ENCODE measurements at regions not wholly inside any gene's neighbourhood (a gene's known extent, or its start where the extent isn't known, plus 50 kb on each side); places are given as distances from the start of the nearest gene placed in this dataset.

DNA sequence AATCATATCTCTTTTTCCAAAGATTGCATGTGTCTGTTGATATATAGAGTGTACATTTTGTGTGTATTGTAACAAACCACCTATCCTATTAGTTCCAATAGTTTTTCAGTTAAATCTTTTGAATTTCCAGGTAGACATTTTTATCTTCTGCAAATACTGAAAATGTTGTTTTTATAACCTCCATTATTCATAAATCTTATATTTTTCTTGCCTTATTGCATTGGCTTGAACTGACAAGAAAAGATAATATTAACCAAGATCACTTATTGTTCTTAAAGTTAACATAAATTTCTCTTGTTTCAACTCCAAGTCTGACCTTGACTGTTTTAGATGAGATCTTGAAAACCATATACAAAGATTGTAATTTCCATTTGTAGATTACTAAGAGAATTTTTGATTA lies 251.6 kb downstream of the IRX2 start:
- no peak for FAIRE-seq
- no peak for DNase-seq
- intact Hi-C loops (cut with DNase I), result no loop called here
- Histone ChIP-seq H3K4me1 (no peaks in the 10 kb centered on the region), H3K36me3 (no peaks in the 10 kb centered on the region), H3K4me3 (no peak overlapping the region), H3K27me3 (peaks cover 0 to 3% (median 0%) of the 10 kb centered on the region in 4 donors), H3K9me3 (no peaks in the 10 kb centered on the region), H3K27ac (no peak overlapping the region)
- TF ChIP-seq, protein P1, sequence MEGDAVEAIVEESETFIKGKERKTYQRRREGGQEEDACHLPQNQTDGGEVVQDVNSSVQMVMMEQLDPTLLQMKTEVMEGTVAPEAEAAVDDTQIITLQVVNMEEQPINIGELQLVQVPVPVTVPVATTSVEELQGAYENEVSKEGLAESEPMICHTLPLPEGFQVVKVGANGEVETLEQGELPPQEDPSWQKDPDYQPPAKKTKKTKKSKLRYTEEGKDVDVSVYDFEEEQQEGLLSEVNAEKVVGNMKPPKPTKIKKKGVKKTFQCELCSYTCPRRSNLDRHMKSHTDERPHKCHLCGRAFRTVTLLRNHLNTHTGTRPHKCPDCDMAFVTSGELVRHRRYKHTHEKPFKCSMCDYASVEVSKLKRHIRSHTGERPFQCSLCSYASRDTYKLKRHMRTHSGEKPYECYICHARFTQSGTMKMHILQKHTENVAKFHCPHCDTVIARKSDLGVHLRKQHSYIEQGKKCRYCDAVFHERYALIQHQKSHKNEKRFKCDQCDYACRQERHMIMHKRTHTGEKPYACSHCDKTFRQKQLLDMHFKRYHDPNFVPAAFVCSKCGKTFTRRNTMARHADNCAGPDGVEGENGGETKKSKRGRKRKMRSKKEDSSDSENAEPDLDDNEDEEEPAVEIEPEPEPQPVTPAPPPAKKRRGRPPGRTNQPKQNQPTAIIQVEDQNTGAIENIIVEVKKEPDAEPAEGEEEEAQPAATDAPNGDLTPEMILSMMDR (IDR thresholded peaks at IDR 0.05), result no peak
- ATAC-seq, result no peak

DNA sequence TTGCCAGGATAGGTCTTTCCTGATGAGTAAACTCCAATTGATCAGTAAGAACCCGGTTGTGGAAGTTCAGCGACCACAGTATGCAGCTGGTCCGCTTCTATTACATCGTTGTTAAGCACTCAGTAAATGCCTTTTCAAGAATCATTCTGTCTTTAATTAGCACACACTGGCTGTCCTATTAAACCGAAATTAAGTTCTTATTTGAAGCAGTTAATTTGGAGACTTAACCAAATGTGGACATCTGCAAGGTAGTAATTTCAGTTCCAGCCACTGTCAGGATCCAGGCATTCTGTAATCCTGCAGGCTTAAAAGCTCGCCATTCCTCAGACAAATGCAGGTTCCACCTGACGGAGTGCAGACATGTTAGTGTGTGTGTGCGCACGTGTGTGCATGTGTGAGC lies 254.6 kb downstream of the IRX2 start:
- WGBS, 2 donors, result 56 to 57% methylated on average over 9 of the region's 9 CpGs
- DNase-seq (no peak), ATAC-seq (no peak), FAIRE-seq (no peak)
- intact Hi-C loops (cut with DNase I), result no loop called here
- no peak overlapping the region for H3K27ac ChIP-seq
- no peaks in the 10 kb centered on the region for H3K4me1 ChIP-seq
- peaks cover 0 to 3% (median 0%) of the 10 kb centered on the region in 4 donors for H3K27me3 ChIP-seq
- H3K9me3 ChIP-seq, result no peaks in the 10 kb centered on the region
- TF ChIP-seq, protein P1 (IDR thresholded peaks at IDR 0.05), result no peak
- no peaks in the 10 kb centered on the region for H3K36me3 ChIP-seq
- H3K4me3 ChIP-seq, result no peak overlapping the region

DNA sequence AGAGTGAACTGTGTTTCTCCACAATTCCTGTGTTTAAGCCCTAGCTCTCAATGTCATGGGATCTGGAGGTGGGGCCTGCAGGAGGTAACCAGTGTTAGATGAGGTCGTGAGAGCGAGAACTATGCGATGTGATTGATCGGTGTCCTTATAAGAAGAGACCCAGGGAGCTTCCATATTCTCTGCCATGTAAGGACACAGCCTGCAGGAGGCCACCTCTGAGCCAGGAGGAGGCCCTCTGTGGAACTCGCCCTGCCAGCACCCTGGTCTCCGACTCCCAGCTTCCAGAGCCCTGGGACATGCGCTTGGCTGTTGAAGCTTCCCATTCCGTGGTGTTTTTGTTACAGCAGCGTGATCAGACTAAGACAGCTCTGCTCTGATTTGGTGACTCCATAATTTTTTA lies 255.4 kb downstream of the IRX2 start:
- 76 to 86% methylated on average over 9 of the region's 9 CpGs for WGBS, 2 donors

DNA sequence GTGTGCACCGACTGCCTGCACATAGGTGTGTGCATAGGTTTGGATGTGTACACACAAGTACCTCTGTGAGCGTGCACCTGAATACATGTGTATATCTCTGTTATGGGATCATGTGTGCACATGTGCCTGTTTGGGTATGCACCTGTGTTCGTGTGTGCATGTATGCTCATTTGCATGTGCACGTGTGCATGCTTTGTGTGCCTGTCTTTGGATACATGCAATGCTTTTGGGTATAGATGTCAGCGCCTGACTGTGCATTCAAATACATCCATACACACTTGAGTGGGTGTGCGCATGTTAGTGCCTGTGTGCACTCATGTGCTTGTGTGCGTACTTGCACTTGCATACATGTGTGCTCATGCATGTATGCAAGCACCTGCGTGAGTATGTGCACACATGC lies 258.1 kb downstream of the IRX2 start:
- FAIRE-seq, result no peak
- WGBS, 2 donors, result 68 to 81% methylated on average over 8 of the region's 8 CpGs
- no peaks in the 10 kb centered on the region for H3K9me3 ChIP-seq
- H3K27ac ChIP-seq, result no peak overlapping the region
- H3K36me3 ChIP-seq, result no peaks in the 10 kb centered on the region
- H3K27me3 ChIP-seq, result no peaks in the 10 kb centered on the region
- DNase-seq, result no peak
- TF ChIP-seq, protein P1 (IDR thresholded peaks at IDR 0.05), result no peak
- intact Hi-C loops (cut with DNase I), result no loop called here
- no peak for ATAC-seq
- H3K4me3 ChIP-seq, result no peak overlapping the region
- H3K4me1 ChIP-seq, result no peaks in the 10 kb centered on the region

More for the DNA sequence above, 255.4 kb downstream of the IRX2 start:
- no peaks in the 10 kb centered on the region for H3K36me3 ChIP-seq
- H3K4me1 ChIP-seq, result no peaks in the 10 kb centered on the region
- intact Hi-C loops (cut with DNase I), result no loop called here
- no peaks in the 10 kb centered on the region for H3K9me3 ChIP-seq
- TF ChIP-seq, protein P1 (IDR thresholded peaks at IDR 0.05), result no peak
- H3K4me3 ChIP-seq, result no peak overlapping the region
- no peak overlapping the region for H3K27ac ChIP-seq
- ATAC-seq, result no peak
- peaks cover 0 to 3% (median 0%) of the 10 kb centered on the region in 4 donors for H3K27me3 ChIP-seq
- FAIRE-seq, result no peak
- DNase-seq, result no peak

DNA sequence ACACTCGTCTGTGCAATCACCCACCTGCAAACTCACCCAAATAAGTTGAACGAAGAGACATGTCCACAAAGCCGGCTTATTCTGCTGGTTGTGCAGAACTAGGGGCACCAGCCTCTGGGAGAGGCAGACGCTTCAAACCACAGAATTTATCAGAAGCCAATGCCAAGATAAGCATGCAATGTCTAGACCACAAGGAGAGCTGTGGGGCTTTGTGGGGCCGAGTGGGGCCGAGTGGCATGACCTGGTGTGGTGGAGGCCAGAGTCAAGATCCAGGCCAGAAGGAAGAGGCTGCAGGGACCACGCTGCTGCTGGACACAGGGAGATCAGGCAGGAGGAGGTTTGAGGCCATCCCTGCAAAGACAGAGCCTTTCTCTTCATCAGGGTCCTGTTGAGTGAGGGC lies 259.0 kb downstream of the IRX2 start:
- 36 to 58% methylated on average over 7 of the region's 7 CpGs for WGBS, 2 donors
- Histone ChIP-seq H3K36me3 (no peaks in the 10 kb centered on the region), H3K9me3 (no peaks in the 10 kb centered on the region), H3K27ac (no peak overlapping the region), H3K27me3 (no peaks in the 10 kb centered on the region), H3K4me1 (no peaks in the 10 kb centered on the region), H3K4me3 (no peak overlapping the region)
- FAIRE-seq (no peak), DNase-seq (no peak), ATAC-seq (no peak)
- intact Hi-C loops (cut with DNase I), result no loop called here
- TF ChIP-seq, protein P1 (IDR thresholded peaks at IDR 0.05), result no peak
